GM03348 (cell line): ENCODE measurements at regions not wholly inside any gene's neighbourhood (a gene's known extent, or its start where the extent isn't known, plus 50 kb on each side); places are given as distances from the start of the nearest gene placed in this dataset.
A peak's percentile ranks its signal among the peaks of the same experiment; 100 is the strongest.
"Not testable (repeated sequence)": the region's sequence is repeated elsewhere in the genome, so short reads cannot be mapped to it uniquely, and the experiment has no call there.

ENCODE experiments used
- DNase-seq: peaks from one replicate; pipeline ENCODE4 v3.0.0; 2012; ENCODE audit warnings: low spot score

DNA sequence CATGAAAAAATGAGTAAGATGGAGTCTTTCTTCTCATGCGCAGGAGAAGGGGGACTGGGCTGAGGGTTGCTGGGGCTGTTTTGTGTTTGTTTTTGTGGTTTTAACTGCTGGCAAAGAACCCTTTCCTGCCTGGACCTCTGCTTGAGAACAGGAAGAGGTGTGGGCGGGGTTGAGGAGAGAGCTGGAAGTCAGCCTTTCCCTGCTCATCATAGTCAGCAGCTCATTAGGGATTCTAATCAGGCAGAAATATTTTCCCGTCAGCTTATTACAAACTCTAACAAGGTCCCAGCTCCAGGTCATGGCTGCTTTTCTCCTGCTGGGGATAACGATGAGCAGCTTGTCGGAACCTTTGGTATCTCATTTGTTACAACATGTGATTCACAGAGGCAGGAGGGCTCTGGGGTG is 185.0 kb upstream of the NRXN3 start:
- DNase-seq, result no peak

DNA sequence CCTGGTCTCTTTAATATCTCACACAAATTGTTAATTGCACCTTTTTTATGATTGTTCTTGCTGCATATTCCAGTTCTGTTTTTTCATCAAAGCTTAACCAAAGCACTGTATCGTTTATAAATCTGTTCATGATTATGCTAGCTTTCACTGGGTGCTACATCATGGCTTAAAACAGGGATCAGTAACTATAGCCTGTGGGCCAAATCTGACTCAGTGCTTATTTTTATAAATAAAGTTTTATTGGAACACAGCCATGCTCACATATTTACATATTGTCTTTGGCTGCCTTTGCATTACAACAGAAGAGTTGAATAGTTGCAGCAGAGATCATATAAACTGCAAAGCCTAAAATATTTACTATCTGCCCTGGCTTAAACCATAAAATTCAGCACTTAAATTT is 183.4 kb upstream of the NRXN3 start:
- DNase-seq, result no peak

DNA sequence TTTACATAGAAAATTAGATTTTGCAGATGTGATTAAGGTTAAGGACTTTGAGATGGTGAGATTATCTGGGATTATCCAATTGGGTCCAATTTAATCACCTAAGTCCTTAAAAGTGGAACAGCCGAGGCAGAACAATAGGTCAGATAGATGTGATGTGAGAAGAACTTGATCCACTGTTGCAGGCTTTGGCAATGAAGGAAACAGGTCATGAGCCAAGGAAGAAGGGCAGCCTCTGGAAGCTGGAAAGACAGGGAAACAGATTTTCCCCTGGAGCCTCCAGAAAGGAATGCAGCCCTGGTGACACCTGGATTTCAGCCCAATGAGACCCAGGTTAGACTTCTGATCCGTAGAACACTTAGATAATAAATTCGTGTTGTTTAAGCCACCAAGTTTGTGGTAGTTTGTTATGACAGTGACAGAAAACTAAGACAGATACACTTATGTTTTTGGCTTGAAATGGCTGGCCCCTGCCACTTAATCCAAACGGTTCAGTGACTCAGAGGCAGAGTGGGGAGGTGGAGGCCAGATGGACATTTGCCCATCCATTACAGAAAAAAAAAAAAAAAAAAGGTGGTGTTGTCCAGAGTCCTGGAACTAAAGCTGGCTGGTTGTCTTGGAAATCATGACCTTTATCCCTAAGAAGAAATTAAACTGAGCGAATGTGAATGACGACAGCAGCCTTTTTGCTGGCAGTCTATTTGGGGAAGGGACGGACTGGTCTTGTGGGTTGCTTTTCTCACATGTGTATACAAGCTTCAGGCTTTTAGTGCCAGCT is 181.9 kb upstream of the NRXN3 start:
- no peak for DNase-seq

DNA sequence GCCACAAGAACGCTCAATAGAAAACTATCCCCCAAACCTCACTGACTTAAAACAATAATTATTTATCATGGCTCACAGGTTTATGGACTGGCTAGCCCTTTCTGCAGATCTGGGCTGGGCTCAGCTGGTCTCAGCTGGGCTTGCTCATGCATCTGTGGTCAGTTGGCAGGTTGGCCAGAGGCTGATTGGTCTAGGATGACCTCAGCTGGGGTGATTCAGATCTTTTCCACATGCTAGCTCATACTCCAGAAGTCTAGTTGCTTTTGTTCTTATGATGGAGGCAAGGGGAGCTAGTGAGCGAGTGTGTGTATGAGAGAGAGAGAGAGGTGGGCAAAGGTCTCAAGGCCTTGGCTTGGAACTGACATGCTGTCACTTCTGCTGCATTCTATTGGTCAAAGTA is 181.2 kb upstream of the NRXN3 start:
- DNase-seq, result peak; percentile 72

DNA sequence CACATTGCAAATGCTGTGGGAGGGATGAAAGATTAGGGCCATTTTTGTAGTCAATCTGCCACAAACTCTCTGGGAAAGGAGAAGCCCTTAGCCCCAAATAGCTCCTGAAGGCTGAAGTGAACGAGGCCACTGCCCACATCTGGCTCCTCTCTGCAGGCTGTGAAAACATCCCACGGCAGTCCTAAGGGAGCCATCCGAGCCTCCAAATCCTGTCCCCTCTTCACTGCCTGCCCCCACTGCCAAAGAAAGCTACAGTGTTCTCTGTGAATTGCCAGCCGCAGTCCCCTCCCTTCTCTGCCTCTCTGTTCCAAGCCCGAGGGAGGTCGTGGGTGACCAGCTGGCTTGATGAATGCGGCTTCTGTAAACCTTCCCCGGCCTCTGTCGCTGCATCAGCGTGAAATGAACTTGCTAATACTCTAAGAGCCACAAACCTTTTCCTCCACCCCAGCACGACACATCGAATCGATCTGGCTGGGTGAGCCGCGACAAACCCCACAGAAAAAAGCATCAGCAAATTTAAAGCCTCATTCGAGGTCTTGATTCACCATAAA is 180.7 kb upstream of the NRXN3 start:
- DNase-seq, result no peak

DNA sequence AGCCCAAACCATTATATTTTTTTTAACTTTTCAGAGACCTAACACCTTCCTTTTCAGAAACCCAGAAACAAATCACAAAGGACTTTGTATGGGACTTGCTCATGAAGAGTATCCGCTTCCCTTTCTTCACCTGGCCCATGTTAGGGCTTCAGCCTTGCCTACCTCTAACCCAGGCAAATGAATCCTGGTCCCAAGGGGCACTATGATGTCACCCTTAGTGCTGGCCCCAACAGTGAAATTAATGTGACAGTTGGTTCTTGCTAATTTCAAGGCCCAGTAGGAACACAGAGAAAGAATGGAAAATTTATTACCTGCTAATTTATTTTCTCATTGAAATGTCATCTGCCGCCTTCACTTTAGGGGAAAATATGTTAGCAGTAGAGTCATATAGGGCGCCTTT is 179.8 kb upstream of the NRXN3 start:
- no peak for DNase-seq

DNA sequence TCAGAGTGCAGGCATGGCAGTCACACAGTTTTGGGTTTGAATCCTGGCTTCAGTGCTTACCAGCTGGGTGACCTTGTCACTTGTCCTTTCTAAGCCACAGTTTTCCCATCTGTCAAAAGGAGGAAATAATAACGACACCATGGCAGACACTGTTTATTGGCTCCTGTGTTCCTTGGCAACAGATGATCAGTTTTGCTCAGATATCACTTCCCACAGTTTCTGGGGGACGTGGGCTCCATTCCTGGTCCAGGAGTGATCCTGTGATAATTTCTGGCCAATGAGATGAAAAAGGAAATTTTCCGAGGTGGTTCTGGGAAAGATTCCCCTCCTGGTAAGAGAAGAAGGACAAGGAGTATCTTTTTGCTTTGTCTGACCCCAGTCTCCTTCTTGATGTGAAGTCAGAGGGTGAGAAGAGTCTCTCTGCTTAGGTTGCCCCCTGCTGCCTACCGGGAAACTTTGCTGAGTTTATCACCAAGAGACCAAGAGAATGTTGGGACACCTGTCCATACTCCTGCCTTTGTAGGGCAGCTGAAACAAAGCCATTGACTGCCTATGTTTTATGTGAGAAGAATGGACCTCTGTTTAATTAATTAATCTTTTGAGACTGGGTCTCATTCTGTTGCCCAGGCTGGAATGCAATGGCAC is 178.9 kb upstream of the NRXN3 start:
- no peak for DNase-seq

DNA sequence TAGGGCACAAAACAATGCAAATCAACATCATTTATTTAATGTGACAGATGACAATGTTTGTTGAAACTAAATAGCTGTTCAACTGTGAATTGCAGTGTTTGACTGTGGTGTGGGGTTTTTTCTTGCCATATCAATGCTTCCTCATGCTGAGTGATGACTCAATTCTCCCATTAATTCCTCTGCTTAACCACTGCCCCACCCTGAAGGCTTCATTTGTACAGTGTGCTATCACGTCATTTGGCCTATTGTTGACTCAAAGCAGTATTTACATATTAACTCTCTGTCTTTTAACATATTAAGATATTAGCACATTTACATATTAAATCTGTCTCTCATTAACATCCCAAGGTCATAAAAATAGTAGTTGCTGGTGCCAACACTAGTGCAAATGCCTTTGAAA is 164.8 kb upstream of the NRXN3 start:
- DNase-seq, result no peak

DNA sequence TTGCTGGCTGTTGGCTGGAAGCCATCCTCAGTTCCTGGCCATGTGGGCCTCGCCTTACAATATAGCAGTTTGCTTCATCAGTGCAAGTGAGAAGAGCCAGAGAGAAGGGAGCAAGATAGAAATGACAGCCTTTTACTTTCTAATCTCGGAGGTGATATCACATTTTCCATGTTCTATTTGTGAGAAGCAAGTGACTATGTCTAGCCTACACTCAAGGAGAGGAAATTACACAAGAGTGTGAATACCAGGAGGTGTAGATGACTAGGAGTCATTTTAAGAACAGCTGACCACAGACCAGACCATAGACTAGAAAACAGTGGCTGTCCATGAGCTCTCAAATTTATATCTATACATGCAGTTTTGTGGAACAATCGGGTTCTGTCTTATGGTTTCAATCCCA is 163.0 kb upstream of the NRXN3 start:
- DNase-seq, result no peak

DNA sequence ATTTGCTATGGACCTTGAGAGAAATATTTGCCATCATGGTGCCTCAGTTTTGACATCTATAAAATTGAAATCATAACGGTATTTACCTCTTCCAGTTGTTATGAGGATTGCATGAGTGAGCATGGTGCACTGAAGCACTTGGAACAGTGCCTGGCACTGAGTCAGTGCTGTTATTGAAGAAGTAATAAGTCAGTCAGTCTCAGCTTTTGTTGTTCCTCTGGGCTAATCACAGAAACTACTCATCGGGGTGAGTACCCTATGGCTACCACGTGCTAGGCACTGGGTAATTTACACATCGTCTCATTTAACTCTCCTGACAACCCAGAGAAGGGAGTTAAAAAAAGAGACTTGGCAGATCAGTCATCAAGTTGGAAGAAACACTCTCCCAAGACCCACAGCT is 159.5 kb upstream of the NRXN3 start:
- peak; percentile 29 for DNase-seq

DNA sequence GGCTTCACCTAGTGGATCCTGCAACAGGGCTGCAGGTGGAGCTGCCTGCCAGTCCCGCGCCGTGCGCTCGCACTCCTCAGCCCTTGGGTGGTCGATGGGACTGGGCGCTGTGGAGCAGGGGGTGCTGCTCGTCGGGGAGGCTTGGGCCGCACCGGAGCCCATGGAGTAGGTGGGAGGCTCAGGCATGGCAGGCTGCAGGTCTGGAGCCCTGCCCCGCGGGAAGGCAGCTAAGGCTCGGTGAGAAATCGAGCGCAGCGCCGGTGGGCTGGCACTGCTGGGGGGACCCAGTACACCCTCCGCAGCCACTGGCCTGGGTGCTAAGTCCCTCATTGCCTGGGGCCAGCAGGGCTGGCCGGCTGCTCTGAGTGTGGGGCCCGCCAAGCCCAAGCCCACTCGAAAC is 156.3 kb upstream of the NRXN3 start:
- DNase-seq, result not testable (repeated sequence)

DNA sequence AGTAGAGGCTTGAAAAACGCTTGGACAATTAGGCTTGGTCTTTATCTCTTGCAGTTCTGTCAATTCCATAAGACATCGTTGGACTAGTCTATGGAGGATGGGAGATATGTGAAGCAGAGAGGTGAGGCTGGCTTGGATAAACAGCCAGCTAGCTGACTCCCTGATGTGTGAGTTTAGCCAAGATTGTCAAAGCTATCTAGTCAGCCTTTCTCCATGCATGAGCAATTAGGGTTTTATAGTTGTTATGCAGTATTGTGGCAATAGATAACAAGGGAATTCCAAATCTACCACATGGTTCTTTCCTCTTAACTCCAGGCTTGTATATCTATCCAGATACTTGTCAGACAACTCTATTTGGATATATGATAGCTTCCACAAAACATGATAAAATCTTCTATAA is 153.6 kb upstream of the NRXN3 start:
- DNase-seq, result no peak

DNA sequence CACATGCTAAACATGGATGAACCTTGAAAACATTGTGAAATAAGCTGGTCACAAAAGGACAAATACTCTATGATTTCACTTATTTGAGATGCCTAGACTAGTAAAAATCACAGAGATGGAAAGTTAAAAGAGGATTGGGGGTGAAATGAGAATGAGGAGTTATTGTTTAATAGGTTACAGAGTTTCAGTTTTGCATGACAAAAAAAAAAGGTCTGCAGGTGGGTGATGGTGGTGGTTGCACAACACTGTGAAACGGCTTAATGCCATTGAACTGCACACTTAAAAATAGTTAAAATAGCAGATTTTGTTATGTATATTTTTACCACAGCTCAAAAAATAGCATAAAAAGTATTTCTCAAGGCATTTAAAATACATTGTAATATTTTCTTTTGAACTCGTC is 151.9 kb upstream of the NRXN3 start:
- DNase-seq, result no peak

DNA sequence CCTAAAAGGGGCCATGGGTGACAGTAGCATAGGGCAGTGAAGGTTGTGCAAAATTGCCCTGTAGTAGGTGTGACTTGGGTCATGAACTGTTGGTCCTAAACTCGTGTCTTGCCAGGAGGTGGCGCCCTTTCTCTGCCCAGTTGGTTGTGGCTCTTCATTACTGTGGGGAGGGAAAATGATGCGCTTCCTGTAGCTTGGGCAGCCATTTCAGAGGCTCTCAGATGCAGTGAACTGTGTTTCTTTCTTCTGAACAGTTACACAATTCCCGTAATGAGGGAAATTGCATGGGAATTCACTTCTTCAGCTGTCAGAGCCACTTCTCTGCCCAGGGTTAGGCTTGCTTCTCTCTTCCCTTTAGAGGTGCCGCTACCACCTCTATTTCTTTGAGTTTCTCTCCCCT is 148.1 kb upstream of the NRXN3 start:
- peak; percentile 63 for DNase-seq

DNA sequence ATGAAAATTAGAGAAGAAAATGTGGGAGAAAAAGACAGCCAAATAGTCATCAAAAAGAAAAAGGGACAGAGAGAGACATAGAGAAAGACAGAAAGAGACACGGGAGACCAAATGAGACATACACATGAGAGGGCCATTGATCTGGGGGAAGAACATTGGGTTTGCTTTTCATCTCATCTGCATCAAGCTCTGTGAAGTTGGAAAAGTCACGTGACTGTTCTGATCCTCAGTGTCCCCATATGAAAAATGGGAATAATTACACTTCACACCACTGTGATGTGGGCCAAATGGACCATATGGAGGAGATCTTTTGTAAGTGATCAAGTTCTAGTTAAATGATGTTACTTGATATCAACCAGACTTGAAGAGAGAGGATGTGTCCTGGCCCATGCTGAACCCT is 147.1 kb upstream of the NRXN3 start:
- DNase-seq, result no peak

DNA sequence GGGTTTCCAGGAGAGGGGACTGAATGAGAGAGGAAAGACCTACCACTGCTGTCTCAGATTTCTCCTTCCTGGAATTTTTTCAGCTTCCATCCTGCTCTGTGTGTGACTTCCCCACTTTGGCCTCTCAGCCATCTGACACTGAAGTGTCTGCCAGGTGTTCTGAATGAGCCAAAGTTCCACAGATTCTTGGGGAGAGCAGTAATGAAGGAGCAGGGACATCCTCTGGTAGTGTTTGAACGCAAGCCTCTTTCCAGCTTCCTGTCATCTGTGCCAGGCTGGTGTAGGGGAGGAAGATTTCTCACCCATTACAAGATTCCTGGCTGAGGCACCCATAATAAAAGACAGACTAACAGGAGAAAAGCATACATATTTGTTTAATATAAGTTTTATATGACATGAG is 141.7 kb upstream of the NRXN3 start:
- DNase-seq, result no peak

DNA sequence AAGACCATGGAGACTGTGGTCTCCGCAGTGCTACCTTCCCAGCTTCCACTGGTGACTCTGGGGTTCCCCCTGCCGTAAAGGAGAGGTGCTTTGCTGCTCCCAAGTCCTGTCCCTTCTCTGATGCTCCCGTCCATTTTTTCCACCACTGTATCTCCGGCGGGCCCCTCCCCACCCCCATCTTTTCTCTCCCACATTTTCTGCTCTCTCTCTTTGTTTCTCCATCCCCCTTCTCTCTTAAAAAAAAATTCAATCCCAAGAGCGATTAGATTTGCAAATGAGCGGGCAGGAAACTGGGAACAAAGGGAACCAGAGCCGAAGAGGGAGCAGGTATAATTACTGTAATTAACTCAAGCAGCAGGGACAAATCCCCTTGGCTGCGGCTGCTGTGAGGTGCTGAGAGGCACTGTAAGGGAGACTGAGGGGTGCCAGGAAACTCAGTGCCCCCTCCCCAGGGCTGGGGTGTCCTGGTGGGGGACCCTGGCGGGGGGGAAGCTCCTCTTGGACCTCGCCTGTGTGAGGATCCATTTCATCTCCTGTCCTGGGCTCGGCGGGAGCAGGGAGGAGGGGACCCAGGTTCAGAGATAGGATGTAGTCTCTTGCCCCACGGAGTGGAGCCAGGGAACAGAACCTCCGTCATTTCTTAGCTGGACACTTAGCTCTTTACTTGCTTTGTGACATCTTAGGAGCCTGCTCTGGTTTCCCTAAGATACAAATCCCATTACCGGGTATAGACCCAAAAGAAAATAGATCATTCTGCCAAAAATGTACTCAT is 140.4 kb upstream of the NRXN3 start:
- peak; percentile 37 for DNase-seq

DNA sequence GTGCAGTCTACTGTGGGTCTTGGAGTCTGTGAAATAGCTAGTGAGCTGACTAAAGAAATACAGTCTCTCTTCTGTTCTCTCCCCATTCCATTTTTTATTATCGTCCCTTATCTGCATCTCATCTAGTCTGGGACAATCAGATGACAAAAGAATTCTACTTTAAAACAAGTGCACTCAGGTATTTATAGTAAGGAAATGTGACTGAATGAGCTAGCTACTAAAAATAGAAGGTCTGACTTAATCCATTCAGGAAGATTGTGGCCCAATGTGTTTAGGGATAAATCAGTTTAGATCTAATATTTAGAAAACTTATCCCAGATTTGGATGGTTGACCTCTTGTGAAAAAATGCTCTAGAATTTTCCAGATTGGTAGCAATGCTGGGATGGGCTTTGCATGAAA is 126.8 kb upstream of the NRXN3 start:
- no peak for DNase-seq

DNA sequence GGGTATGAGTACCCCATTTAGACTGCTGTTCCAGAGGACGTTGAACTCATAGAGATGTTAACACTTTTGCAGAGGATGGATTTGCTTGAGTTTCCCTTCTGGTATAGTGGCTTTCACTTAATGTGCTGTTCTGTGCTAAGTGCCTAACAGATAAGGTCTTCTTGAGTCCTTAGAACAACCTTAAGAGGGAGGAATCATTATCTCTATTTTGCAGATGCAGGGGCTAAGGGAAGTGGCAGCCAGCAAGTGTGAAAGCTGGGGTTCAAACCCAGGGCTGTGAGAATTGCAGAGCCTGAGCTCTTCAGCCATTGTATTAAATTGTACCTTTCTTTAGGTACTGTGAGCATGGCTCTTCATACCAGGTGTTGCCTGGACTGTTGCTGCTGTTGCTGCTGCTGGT is 122.1 kb upstream of the NRXN3 start:
- DNase-seq, result no peak

DNA sequence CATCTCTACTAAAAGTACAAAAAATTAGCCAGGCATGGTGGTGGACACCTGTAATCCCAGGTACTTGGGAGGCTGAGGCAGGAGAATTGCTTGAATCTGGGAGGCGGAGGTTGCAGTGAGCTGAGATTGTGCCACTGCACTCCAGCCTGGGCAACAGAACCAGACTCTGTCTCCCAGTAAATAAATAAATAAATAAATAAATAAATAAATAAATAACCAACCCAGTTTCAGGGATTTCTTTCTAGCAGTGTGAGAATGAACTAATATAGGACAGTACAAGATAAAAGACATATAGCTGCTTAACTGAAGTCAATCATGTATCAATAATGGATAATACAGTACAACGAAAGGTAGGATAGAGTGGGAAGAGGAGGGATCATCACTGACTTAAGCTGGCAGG is 113.3 kb upstream of the NRXN3 start:
- not testable (repeated sequence) for DNase-seq

DNA sequence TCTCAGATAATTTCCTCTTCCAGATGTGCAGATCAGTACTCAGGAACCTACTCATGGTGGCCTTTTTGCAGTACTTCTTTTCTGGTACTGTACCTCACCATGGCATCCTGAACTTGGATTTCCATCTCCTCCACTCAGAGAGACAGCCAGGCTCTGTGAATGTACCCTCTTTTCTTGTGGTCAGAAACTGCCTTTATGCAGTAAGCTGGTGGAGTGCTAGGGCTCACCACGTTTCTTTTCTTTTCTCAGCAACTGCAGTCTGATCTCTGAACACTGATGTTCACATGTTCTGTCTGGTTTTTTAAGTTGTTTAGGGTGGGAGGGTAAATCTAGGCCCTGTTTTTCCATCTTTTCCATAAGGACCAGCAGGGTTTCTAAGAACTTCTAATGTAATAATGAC is 99.8 kb upstream of the NRXN3 start:
- no peak for DNase-seq

DNA sequence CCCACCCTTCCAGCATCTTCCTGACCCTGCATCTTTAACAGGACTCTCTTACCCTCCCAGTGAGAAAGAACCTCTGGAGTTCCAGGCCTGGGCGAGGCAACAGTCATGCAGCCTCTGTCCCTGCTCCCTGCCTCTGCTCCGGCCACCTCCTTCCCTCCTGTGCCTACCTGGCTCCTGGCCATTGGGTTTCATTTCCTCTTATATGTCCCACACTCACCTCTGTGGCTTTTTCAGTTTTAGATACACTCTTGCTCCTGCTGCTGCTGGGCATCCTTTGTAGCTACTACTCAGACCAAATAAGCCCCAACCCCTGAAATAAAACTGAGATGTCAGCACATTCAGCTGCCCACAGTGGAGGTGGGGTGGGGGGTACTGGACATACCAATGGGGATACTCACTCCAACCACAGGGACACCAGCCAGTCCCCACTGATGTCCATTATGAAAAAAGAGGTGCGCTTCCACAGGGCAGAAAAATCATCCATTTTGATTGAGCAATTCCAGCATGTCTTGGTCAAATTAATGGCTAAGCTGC is 99.1 kb upstream of the NRXN3 start:
- DNase-seq, result no peak

DNA sequence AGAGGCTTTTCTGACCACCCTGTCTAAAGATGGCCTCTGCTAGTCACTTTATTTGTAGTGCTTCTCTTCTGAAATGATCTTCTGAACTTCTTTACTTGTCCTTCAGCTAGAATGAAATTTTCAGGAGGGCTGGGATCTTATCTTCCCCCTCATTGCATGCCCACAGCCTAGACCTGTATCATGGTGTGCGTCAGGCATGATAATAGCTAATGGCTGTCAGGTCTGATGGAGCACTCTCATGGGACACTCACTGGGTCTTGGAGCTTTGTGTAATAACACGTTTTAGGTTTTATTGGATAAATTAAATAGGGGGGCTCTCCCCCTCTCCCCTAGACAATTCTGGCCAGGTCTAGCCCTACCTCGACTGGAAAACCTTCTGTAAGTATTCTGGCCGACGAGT is 97.1 kb upstream of the NRXN3 start:
- DNase-seq, result no peak
